MCF 10A (cell line): ENCODE measurements at regions not wholly inside any gene's neighbourhood (a gene's known extent, or its start where the extent isn't known, plus 50 kb on each side); places are given as distances from the start of the nearest gene placed in this dataset.

Source experiments
- BruUV-seq: library from RNA; stranded (reverse); fragments of 400-500 nt; replicated peaks from 2 replicates; lab custom pipeline; 2021; lab: Mats Ljungman, UMichigan
- CTCF ChIA-PET: fragments of 300-600 bp; sonication (Branson Sonifier 250); formaldehyde crosslinking; extraction: SDS; loops from one replicate; lab custom pipeline; 2021; ENCODE audit warnings: antibody characterized with exemption, inconsistent platforms; lab: Yijun Ruan, JAX
- POLR2A ChIA-PET: fragments of 300-600, 350-650 bp; sonication (Branson Sonifier 250); formaldehyde crosslinking; extraction: SDS; loops from one replicate; lab custom pipeline; 2020; ENCODE audit warnings: antibody characterized with exemption, inconsistent platforms; lab: Yijun Ruan, JAX
- DNase-seq: peaks from one replicate; pipeline ENCODE4 v3.0.0-alpha.2; 2018; ENCODE audit not compliant: unreplicated experiment
- H3K27ac Mint-ChIP-seq: one replicate; pipeline ENCODE4 v1.8.0; 2022; ENCODE audit warnings: mild to moderate bottlenecking, low read depth, mixed read lengths; ENCODE audit not compliant: unreplicated experiment
- H3K27me3 Mint-ChIP-seq: one replicate; pipeline ENCODE4 v1.8.0; 2022; ENCODE audit warnings: mixed read lengths; ENCODE audit not compliant: insufficient read depth, unreplicated experiment
- H3K36me3 Mint-ChIP-seq: one replicate; pipeline ENCODE4 v1.8.0; 2022; ENCODE audit warnings: mild to moderate bottlenecking, moderate library complexity, mixed read lengths; ENCODE audit not compliant: insufficient read depth, unreplicated experiment
- H3K4me1 Mint-ChIP-seq: one replicate; pipeline ENCODE4 v1.8.0; 2022; ENCODE audit warnings: mixed read lengths; ENCODE audit not compliant: insufficient read depth, unreplicated experiment
- H3K4me3 Mint-ChIP-seq: one replicate; pipeline ENCODE4 v1.8.0; 2022; ENCODE audit warnings: mild to moderate bottlenecking, moderate library complexity, mixed read lengths; ENCODE audit not compliant: unreplicated experiment
- H3K9me3 Mint-ChIP-seq: one replicate; pipeline ENCODE4 v1.8.0; 2022; ENCODE audit warnings: mixed read lengths; ENCODE audit not compliant: unreplicated experiment
- intact Hi-C: fragments of 100-400 bp; cut with micrococcal nuclease; formaldehyde crosslinking; loops from 2 replicates; pipeline ENCODE4 v1.14.1; 2022
- TF ChIP-seq, protein P1 (sequence below): fragments of 200-600 bp; IDR thresholded peaks from one replicate; pipeline ENCODE4 v1.8.0; 2022; ENCODE audit warnings: antibody characterized with exemption, mild to moderate bottlenecking; ENCODE audit not compliant: unreplicated experiment

DNA sequence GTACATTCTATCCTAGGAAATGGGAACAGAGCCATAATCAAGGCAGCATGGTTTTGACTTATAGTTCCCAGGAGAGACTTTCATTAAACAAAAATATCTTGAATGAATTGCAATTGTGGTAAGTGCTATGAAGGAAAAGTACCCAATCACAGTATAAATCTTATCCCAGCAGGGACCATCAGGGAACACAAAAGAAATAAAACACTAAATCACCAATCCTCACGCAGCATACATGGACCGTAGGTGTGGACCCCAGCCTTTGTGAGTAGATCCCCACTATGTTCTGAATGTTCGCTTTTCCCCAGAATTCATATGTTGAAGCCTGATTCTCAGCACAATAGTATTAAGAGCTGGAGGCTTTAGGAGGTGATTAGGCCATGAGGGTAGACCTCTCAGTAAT lies 925.0 kb upstream of the RBFOX1 start:
- H3K27me3 Mint-ChIP-seq = no peaks in the 10 kb centered on the region
- DNase-seq = no peak
- BruUV-seq = no TSS peak
- TF ChIP-seq, protein P1, sequence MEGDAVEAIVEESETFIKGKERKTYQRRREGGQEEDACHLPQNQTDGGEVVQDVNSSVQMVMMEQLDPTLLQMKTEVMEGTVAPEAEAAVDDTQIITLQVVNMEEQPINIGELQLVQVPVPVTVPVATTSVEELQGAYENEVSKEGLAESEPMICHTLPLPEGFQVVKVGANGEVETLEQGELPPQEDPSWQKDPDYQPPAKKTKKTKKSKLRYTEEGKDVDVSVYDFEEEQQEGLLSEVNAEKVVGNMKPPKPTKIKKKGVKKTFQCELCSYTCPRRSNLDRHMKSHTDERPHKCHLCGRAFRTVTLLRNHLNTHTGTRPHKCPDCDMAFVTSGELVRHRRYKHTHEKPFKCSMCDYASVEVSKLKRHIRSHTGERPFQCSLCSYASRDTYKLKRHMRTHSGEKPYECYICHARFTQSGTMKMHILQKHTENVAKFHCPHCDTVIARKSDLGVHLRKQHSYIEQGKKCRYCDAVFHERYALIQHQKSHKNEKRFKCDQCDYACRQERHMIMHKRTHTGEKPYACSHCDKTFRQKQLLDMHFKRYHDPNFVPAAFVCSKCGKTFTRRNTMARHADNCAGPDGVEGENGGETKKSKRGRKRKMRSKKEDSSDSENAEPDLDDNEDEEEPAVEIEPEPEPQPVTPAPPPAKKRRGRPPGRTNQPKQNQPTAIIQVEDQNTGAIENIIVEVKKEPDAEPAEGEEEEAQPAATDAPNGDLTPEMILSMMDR = no peak
- intact Hi-C loops = no loop called here
- ChIA-PET POLR2A (no interaction called here), CTCF (no interaction called here)
- peaks cover 14% of the 10 kb centered on the region for H3K9me3 Mint-ChIP-seq
- H3K4me3 Mint-ChIP-seq = no peak overlapping the region
- H3K36me3 Mint-ChIP-seq = peaks cover 7% of the 10 kb centered on the region
- H3K27ac Mint-ChIP-seq = no peak overlapping the region
- no peaks in the 10 kb centered on the region for H3K4me1 Mint-ChIP-seq

DNA sequence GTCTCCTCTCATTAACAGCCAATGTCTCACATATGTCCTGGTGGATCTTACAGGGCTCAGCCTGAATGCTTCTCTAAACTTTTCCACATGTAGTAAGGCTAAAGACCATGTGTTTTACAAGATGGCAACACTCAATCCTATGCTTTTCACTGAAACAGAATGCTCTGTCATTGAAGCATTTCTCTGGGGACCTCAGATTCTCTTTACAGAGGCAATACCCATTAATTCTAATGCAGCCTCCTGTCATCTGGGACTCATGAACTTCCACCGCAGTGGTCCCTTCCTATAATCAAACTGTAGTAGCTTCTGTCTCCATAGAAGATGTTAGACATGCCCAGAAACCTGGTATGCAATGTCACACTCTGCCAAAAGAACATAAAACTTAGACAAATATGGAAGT lies 926.6 kb upstream of the RBFOX1 start:
- Mint-ChIP-seq H3K4me1 (no peaks in the 10 kb centered on the region), H3K27ac (no peak overlapping the region), H3K4me3 (no peak overlapping the region), H3K27me3 (no peaks in the 10 kb centered on the region), H3K36me3 (peaks cover 7% of the 10 kb centered on the region), H3K9me3 (peaks cover 27% of the 10 kb centered on the region)
- no TSS peak for BruUV-seq
- DNase-seq = no peak
- ChIA-PET CTCF (no interaction called here), POLR2A (no interaction called here)
- intact Hi-C loops = no loop called here
- TF ChIP-seq, protein P1 = no peak

DNA sequence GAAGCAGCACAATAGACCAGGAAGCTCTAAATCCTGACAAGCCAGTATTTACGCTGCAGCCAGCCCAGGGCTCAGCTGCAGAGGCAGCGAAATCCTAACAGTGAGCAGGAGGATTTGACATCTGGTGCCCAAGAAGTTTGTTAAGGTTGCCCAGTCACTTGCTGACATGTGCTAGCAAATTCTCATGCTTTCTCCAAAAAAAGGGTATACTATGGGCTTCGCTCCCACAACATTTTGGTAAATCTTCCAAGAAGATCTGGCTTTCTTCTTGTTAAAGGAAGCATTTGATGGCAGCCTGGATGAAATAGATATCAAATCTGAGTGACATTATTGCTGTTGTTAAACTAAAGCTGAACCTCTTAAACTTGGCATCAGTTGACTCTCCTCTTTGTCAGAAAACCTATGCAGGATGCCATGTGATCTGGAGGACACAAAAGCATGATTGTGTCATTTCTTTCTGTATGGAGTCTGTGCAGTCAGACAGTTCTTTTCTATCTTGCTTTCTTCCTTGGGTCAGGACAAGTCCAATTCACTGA lies 949.7 kb upstream of the RBFOX1 start:
- no TSS peak for BruUV-seq
- H3K36me3 Mint-ChIP-seq = peaks cover 6% of the 10 kb centered on the region
- TF ChIP-seq, protein P1 = no peak
- POLR2A ChIA-PET = no interaction called here
- H3K9me3 Mint-ChIP-seq = peaks cover 16% of the 10 kb centered on the region
- no peaks in the 10 kb centered on the region for H3K27me3 Mint-ChIP-seq
- CTCF ChIA-PET = no interaction called here
- H3K4me1 Mint-ChIP-seq = no peaks in the 10 kb centered on the region
- no peak overlapping the region for H3K4me3 Mint-ChIP-seq
- DNase-seq = no peak
- intact Hi-C loops = no loop called here
- no peak overlapping the region for H3K27ac Mint-ChIP-seq

DNA sequence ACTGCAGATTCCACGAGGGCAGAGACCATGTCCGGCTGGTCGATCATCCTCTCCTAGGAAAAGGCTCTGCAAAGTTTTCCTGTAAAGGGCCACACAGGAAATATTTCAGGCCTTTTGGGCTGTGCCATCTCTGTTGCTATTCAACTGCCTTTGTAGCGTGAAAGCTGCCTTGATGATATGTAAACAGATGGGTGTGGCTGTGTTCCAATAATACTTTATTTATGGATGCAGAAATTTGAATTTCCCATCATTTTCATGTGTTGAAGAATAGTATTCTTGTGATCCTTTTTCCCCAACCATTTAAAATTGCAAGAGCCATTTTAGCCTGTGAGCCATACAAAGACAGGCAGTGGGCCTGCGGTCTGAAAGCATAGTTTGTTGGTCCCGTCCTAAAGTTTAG lies 950.7 kb upstream of the RBFOX1 start:
- peaks cover 7% of the 10 kb centered on the region for H3K9me3 Mint-ChIP-seq
- no peak overlapping the region for H3K4me3 Mint-ChIP-seq
- H3K36me3 Mint-ChIP-seq = peaks cover 6% of the 10 kb centered on the region
- intact Hi-C loops = no loop called here
- no peaks in the 10 kb centered on the region for H3K4me1 Mint-ChIP-seq
- no TSS peak for BruUV-seq
- CTCF ChIA-PET = no interaction called here
- H3K27ac Mint-ChIP-seq = no peak overlapping the region
- POLR2A ChIA-PET = no interaction called here
- no peaks in the 10 kb centered on the region for H3K27me3 Mint-ChIP-seq
- TF ChIP-seq, protein P1 = no peak
- no peak for DNase-seq
